ENCODE measurements at regions not wholly inside any gene's neighbourhood (a gene's known extent, or its start where the extent isn't known, plus 50 kb on each side); places are given as distances from the start of the nearest gene placed in this dataset.

GRCh38 chr3:177824190-177824786, 627.0 kb upstream of the TBL1XR1 start:
- TF ChIP-seq CTCF (IDR thresholded peaks at IDR 0.05; ENCODE audit: low read depth, low read length) (no peak), POLR2A (IDR thresholded peaks at IDR 0.05; ENCODE audit: extremely low read depth, insufficient read length) (no peak), MAX (IDR thresholded peaks at IDR 0.05; ENCODE audit: low read depth, low read length) (no peak), MYC (IDR thresholded peaks at IDR 0.05; ENCODE audit: low read depth, low read length) (no peak)
